ENCODE measurements at regions not wholly inside any gene's neighbourhood (a gene's known extent, or its start where the extent isn't known, plus 50 kb on each side); places are given as distances from the start of the nearest gene placed in this dataset.

- no peaks in the 10 kb centered on the region for H3K9me2 ChIP-seq (replicated peaks; ENCODE audit: control insufficient read depth, low read length)
- TF ChIP-seq EZH2phosphoT487 (IDR thresholded peaks at IDR 0.05; ENCODE audit: borderline replicate concordance, low read length): no peak
- no peak for TF ChIP-seq CTCF (IDR thresholded peaks at IDR 0.05; ENCODE audit: low read depth, low read length, poor library complexity, severe bottlenecking)
- H3K9me3 ChIP-seq (ENCODE audit: control insufficient read depth, insufficient read depth, low read length): no peaks in the 10 kb centered on the region
- no peaks in the 10 kb centered on the region for H3K79me2 ChIP-seq (ENCODE audit: control insufficient read depth, low read length)
- H3K4me1 ChIP-seq (ENCODE audit: control insufficient read depth, low read length): peaks cover 23% of the 10 kb centered on the region
- H3K4me2 ChIP-seq (ENCODE audit: low read length): no peak overlapping the region
- no peaks in the 10 kb centered on the region for H3K27me3 ChIP-seq (ENCODE audit: control insufficient read depth, low read length)
- H3K36me3 ChIP-seq (ENCODE audit: control insufficient read depth, low read length): no peaks in the 10 kb centered on the region
- no peak overlapping the region for H3K27ac ChIP-seq (ENCODE audit: low read depth, low read length)
- no peaks in the 10 kb centered on the region for H4K20me1 ChIP-seq (ENCODE audit: control insufficient read depth, insufficient read depth, low read depth, low read length)
- no peak overlapping the region for H3K4me3 ChIP-seq (ENCODE audit: low read length)
- H3F3A ChIP-seq (ENCODE audit: control insufficient read depth, insufficient read depth): peaks cover 6% of the 10 kb centered on the region; the same call in 1 of the 2 replicates
Measured at GRCh38 chr1:93815366-93816110, 63.5 kb downstream of the DNTTIP2 start.

- H3K9me2 ChIP-seq (replicated peaks; ENCODE audit: control insufficient read depth, low read length): no peaks in the 10 kb centered on the region
- H3F3A ChIP-seq (ENCODE audit: control insufficient read depth, insufficient read depth): peaks cover 6% of the 10 kb centered on the region; the same call in 1 of the 2 replicates
- peaks cover 23% of the 10 kb centered on the region for H3K4me1 ChIP-seq (ENCODE audit: control insufficient read depth, low read length)
- TF ChIP-seq CTCF (IDR thresholded peaks at IDR 0.05; ENCODE audit: low read depth, low read length, poor library complexity, severe bottlenecking) (no peak), EZH2phosphoT487 (IDR thresholded peaks at IDR 0.05; ENCODE audit: borderline replicate concordance, low read length) (no peak)
- H3K4me2 ChIP-seq (ENCODE audit: low read length): no peak overlapping the region
- H3K9me3 ChIP-seq (ENCODE audit: control insufficient read depth, insufficient read depth, low read length): no peaks in the 10 kb centered on the region
- H3K27ac ChIP-seq (ENCODE audit: low read depth, low read length): no peak overlapping the region
- no peak overlapping the region for H3K4me3 ChIP-seq (ENCODE audit: low read length)
- no peaks in the 10 kb centered on the region for H3K27me3 ChIP-seq (ENCODE audit: control insufficient read depth, low read length)
- no peaks in the 10 kb centered on the region for H3K79me2 ChIP-seq (ENCODE audit: control insufficient read depth, low read length)
- no peaks in the 10 kb centered on the region for H4K20me1 ChIP-seq (ENCODE audit: control insufficient read depth, insufficient read depth, low read depth, low read length)
- H3K36me3 ChIP-seq (ENCODE audit: control insufficient read depth, low read length): no peaks in the 10 kb centered on the region
Measured at GRCh38 chr1:93814795-93815340, 64.1 kb downstream of the DNTTIP2 start.

GRCh38 chr1:93814059-93814794 lies 64.8 kb downstream of the DNTTIP2 start:
- TF ChIP-seq EZH2phosphoT487 (IDR thresholded peaks at IDR 0.05; ENCODE audit: borderline replicate concordance, low read length): no peak
- TF ChIP-seq CTCF (IDR thresholded peaks at IDR 0.05; ENCODE audit: low read depth, low read length, poor library complexity, severe bottlenecking): peak; percentile 94
- no peaks in the 10 kb centered on the region for H3K36me3 ChIP-seq (ENCODE audit: control insufficient read depth, low read length)
- no peak overlapping the region for H3K27ac ChIP-seq (ENCODE audit: low read depth, low read length)
- no peak overlapping the region for H3K4me3 ChIP-seq (ENCODE audit: low read length)
- no peaks in the 10 kb centered on the region for H3K9me3 ChIP-seq (ENCODE audit: control insufficient read depth, insufficient read depth, low read length)
- H3K79me2 ChIP-seq (ENCODE audit: control insufficient read depth, low read length): no peaks in the 10 kb centered on the region
- peaks cover 23% of the 10 kb centered on the region for H3K4me1 ChIP-seq (ENCODE audit: control insufficient read depth, low read length)
- no peaks in the 10 kb centered on the region for H4K20me1 ChIP-seq (ENCODE audit: control insufficient read depth, insufficient read depth, low read depth, low read length)
- H3K4me2 ChIP-seq (ENCODE audit: low read length): no peak overlapping the region
- peaks cover 4% of the 10 kb centered on the region; the same call in 1 of the 2 replicates for H3F3A ChIP-seq (ENCODE audit: control insufficient read depth, insufficient read depth)
- no peaks in the 10 kb centered on the region for H3K27me3 ChIP-seq (ENCODE audit: control insufficient read depth, low read length)
- H3K9me2 ChIP-seq (replicated peaks; ENCODE audit: control insufficient read depth, low read length): no peaks in the 10 kb centered on the region
